Body of pancreas (tissue), 4 donors: ENCODE measurements at regions not wholly inside any gene's neighbourhood (a gene's known extent, or its start where the extent isn't known, plus 50 kb on each side); places are given as distances from the start of the nearest gene placed in this dataset.

Source experiments
- ATAC-seq: fragments of 150-250 bp; one replicate; pipeline ENCODE4 v1.9.1; 2016
- DNase-seq, 4 donors: peaks; one replicate each; pipeline ENCODE4 v3.0.0-alpha.2; 2019
- H3K27ac ChIP-seq, 4 donors: fragments of 200-600 bp; sonication (generic); 1 replicate in 3 of 4; 2 replicates in 1 of 4; pipeline versions ENCODE4 v1.5.1 to v1.6.1; 2016 to 2019; ENCODE audit warnings: mild to moderate bottlenecking in 1 of 4, mixed read lengths in 1 of 4, moderate library complexity in 1 of 4
- H3K27me3 ChIP-seq, 2 donors: fragments of 200-600 bp; sonication (generic); one replicate each; pipeline ENCODE4 v1.6.0; 2016; ENCODE audit warnings: mild to moderate bottlenecking in 1 of 2
- H3K36me3 ChIP-seq, 2 donors: fragments of 200-600 bp; sonication (generic); replicated peaks in 1 of 2; 2 replicates each; pipeline ENCODE4 v1.5.1; 2016; ENCODE audit warnings: low read depth in 2 of 2; ENCODE audit not compliant: insufficient read depth in 1 of 2
- H3K4me1 ChIP-seq: fragments of 200-600 bp; sonication (generic); one replicate; pipeline ENCODE4 v1.6.0; 2016
- H3K4me3 ChIP-seq, 2 donors: fragments of 200-600 bp; sonication (generic); 1 replicate in 1 of 2; 2 replicates in 1 of 2; pipeline ENCODE4 v1.5.1; 2016 to 2019
- H3K9me3 ChIP-seq, 3 donors: fragments of 200-600 bp; sonication (generic); 1 replicate in 2 of 3; 2 replicates in 1 of 3; pipeline ENCODE4 v1.5.1; 2016
- CTCF ChIP-seq, 7 experiments: fragments of 450-650 bp in 4 of 7; fragments of 200-600 bp in 3 of 7; sonication (generic) in 3 of 7; IDR thresholded peaks; one replicate each; pipeline ENCODE4 v1.5.1; 2016 to 2019; ENCODE audit warnings: antibody characterized with exemption in 7 of 7
- POLR2A ChIP-seq, 3 donors: fragments of 450-650 bp; IDR thresholded peaks; one replicate each; pipeline ENCODE4 v1.6.1; 2016; ENCODE audit warnings: antibody characterized with exemption in 3 of 3, mild to moderate bottlenecking in 2 of 3
- WGBS, 2 donors: methylation state at CpG; one replicate each; pipeline ENCODE4 v1.1.5; 2017; 5-methylcytosine and 5-hydroxymethylcytosine counted together
- intact Hi-C: fragments of 100-400 bp; cut with DNase I; formaldehyde crosslinking; loops from one replicate; pipeline ENCODE4 v1.15.1; 2023

- Histone ChIP-seq H3K27me3 (no peaks in the 10 kb centered on the region), H3K27ac (no peak overlapping the region), H3K4me3 (no peak overlapping the region), H3K4me1 (no peaks in the 10 kb centered on the region), H3K36me3 (no peaks in the 10 kb centered on the region), H3K9me3 (no peaks in the 10 kb centered on the region)
- DNase-seq (no peak), ATAC-seq (no peak)
- intact Hi-C loops, result no loop called here
- WGBS, 2 donors, result 79 to 80% methylated on average over 1 of the region's 1 CpG
- TF ChIP-seq POLR2A (IDR thresholded peaks at IDR 0.05) (no peak), CTCF (IDR thresholded peaks at IDR 0.05) (no peak)
Observed at GRCh38 chr6:94124333-94124732, 705.0 kb upstream of the EPHA7 start.

GRCh38 chr6:94121094-94121493, 701.7 kb upstream of the EPHA7 start:
- intact Hi-C loops, result no loop called here
- Histone ChIP-seq H3K27ac (no peak overlapping the region), H3K27me3 (no peaks in the 10 kb centered on the region), H3K36me3 (no peaks in the 10 kb centered on the region), H3K9me3 (no peaks in the 10 kb centered on the region), H3K4me3 (no peak overlapping the region), H3K4me1 (no peaks in the 10 kb centered on the region)
- ATAC-seq, result no peak
- TF ChIP-seq CTCF (IDR thresholded peaks at IDR 0.05), result no peak
- TF ChIP-seq POLR2A (IDR thresholded peaks at IDR 0.05), result no peak
- WGBS, 2 donors, result 67 to 70% methylated on average over 3 of the region's 3 CpGs
- no peak for DNase-seq

- no peak for DNase-seq
- H3K36me3 ChIP-seq, result no peaks in the 10 kb centered on the region
- no peak overlapping the region for H3K4me3 ChIP-seq
- no peaks in the 10 kb centered on the region for H3K9me3 ChIP-seq
- H3K4me1 ChIP-seq, result no peaks in the 10 kb centered on the region
- ATAC-seq, result no peak
- TF ChIP-seq CTCF (IDR thresholded peaks at IDR 0.05) (no peak), POLR2A (IDR thresholded peaks at IDR 0.05) (no peak)
- intact Hi-C loops, result no loop called here
- H3K27ac ChIP-seq, result no peak overlapping the region
- WGBS, 2 donors, result 75 to 82% methylated on average over 4 of the region's 4 CpGs
- no peaks in the 10 kb centered on the region for H3K27me3 ChIP-seq
Observed at GRCh38 chr6:94099072-94099471, 679.7 kb upstream of the EPHA7 start.

- no peaks in the 10 kb centered on the region for H3K4me1 ChIP-seq
- TF ChIP-seq CTCF (IDR thresholded peaks at IDR 0.05) (no peak), POLR2A (IDR thresholded peaks at IDR 0.05) (no peak)
- H3K27me3 ChIP-seq, result no peaks in the 10 kb centered on the region
- no peak overlapping the region for H3K4me3 ChIP-seq
- no peak overlapping the region for H3K27ac ChIP-seq
- H3K36me3 ChIP-seq, result no peaks in the 10 kb centered on the region
- no peaks in the 10 kb centered on the region for H3K9me3 ChIP-seq
- ATAC-seq, result no peak
- 57 to 88% methylated on average over 1 of the region's 1 CpG for WGBS, 2 donors
- intact Hi-C loops, result no loop called here
- no peak for DNase-seq
Observed at GRCh38 chr6:94095961-94096360, 676.6 kb upstream of the EPHA7 start.

- intact Hi-C loops, result no loop called here
- H3K27me3 ChIP-seq, result no peaks in the 10 kb centered on the region
- no peak for TF ChIP-seq CTCF (IDR thresholded peaks at IDR 0.05)
- no peak for TF ChIP-seq POLR2A (IDR thresholded peaks at IDR 0.05)
- no peak for DNase-seq
- H3K36me3 ChIP-seq, result no peaks in the 10 kb centered on the region
- WGBS, 2 donors, result 52 to 59% methylated on average over 4 of the region's 4 CpGs
- ATAC-seq, result no peak
- H3K4me3 ChIP-seq, result no peak overlapping the region
- no peaks in the 10 kb centered on the region for H3K9me3 ChIP-seq
- no peak overlapping the region for H3K27ac ChIP-seq
- H3K4me1 ChIP-seq, result no peaks in the 10 kb centered on the region
Observed at GRCh38 chr6:94089941-94090340, 670.6 kb upstream of the EPHA7 start.
